22Rv1 (cell line): ENCODE measurements at regions not wholly inside any gene's neighbourhood (a gene's known extent, or its start where the extent isn't known, plus 50 kb on each side); places are given as distances from the start of the nearest gene placed in this dataset.

Source experiments
- H3K27ac ChIP-seq: fragments of 450-650 bp; 2 replicates; pipeline ENCODE4 v1.5.1; 2017
- CTCF ChIP-seq: fragments of 450-650 bp; IDR thresholded peaks from 2 replicates; pipeline ENCODE4 v1.5.1; 2017; ENCODE audit warnings: mild to moderate bottlenecking
- ZFX ChIP-seq: fragments of 450-650 bp; IDR thresholded peaks from 2 replicates; pipeline ENCODE4 v1.6.1; 2017; ENCODE audit warnings: antibody characterized with exemption, borderline replicate concordance

GRCh38 chr3:117471831-117472230, 762.3 kb downstream of the TUSC7 start:
- H3K27ac ChIP-seq: no peak overlapping the region

GRCh38 chr3:117473981-117474538, 764.5 kb downstream of the TUSC7 start:
- TF ChIP-seq ZFX (no peak), CTCF (no peak)
- no peak overlapping the region for H3K27ac ChIP-seq

More at GRCh38 chr3:117471831-117472230, 762.3 kb downstream of the TUSC7 start:
- TF ChIP-seq CTCF (no peak), ZFX (no peak)

GRCh38 chr3:117476572-117476971, 767.0 kb downstream of the TUSC7 start:
- H3K27ac ChIP-seq: no peak overlapping the region
- TF ChIP-seq ZFX: no peak
- TF ChIP-seq CTCF: no peak

- H3K27ac ChIP-seq: no peak overlapping the region
- TF ChIP-seq ZFX (no peak), CTCF (no peak)
These were observed 767.7 kb downstream of the TUSC7 start for GRCh38 chr3:117477214-117477755.

- no peak for TF ChIP-seq CTCF
- no peak for TF ChIP-seq ZFX
These were observed 769.5 kb downstream of the TUSC7 start for GRCh38 chr3:117479095-117479494.

GRCh38 chr3:117480525-117480924, 770.9 kb downstream of the TUSC7 start:
- TF ChIP-seq CTCF (no peak), ZFX (no peak)
- no peak overlapping the region for H3K27ac ChIP-seq

More at GRCh38 chr3:117479095-117479494, 769.5 kb downstream of the TUSC7 start:
- H3K27ac ChIP-seq: no peak overlapping the region

- no peak overlapping the region for H3K27ac ChIP-seq
- TF ChIP-seq CTCF: no peak
- TF ChIP-seq ZFX: no peak
These were observed 771.4 kb downstream of the TUSC7 start for GRCh38 chr3:117480972-117481371.
